ENCODE measurements at regions not wholly inside any gene's neighbourhood (a gene's known extent, or its start where the extent isn't known, plus 50 kb on each side); places are given as distances from the start of the nearest gene placed in this dataset.

DNA sequence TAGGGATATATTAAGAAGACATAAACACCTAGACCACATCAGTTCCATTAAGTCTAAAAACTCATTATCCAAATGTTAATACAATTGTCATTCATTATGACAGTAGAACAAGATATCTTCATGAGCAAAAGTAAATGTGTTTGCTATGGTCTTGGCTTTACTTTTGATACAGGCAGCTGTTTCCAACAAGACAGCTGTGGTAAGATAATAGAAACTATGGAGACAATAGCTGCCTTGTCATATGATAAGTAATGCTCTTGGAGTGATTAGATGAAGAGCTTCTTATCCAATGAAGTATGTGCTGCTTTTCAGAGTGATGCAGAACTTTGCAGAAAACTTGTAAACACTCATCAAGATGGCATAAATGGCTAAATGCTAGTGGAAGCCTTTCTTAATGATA is 1066.0 kb downstream of the FSTL5 start:
- Histone ChIP-seq H3K4me3 (replicated peaks in 1 of 3; ENCODE audit: insufficient read depth in 1 of 3, low read depth in 1 of 3, low read length in 3 of 3) (no peak overlapping the region), H3K27me3 (ENCODE audit: control insufficient read depth in 2 of 2, insufficient read depth in 2 of 2, low read length in 2 of 2) (no peaks in the 10 kb centered on the region), H3K36me3 (ENCODE audit: control insufficient read depth in 2 of 2, extremely low read depth in 1 of 2, insufficient read depth in 2 of 2, low read length in 2 of 2) (no peaks in the 10 kb centered on the region), H3K9ac (replicated peaks; ENCODE audit: extremely low read depth, insufficient read depth, low read length) (no peak overlapping the region), H3K79me2 (ENCODE audit: control insufficient read depth, insufficient read depth, low read length) (no peaks in the 10 kb centered on the region), H3K4me2 (ENCODE audit: insufficient read depth, low read length) (no peak overlapping the region), H3K27ac (ENCODE audit: insufficient read depth, low read depth, low read length) (no peak overlapping the region), H3K4me1 (ENCODE audit: control insufficient read depth, extremely low read depth, insufficient read depth, low read length) (no peaks in the 10 kb centered on the region), H4K20me1 (replicated peaks; ENCODE audit: control insufficient read depth, extremely low read depth, insufficient read depth, low read length) (no peaks in the 10 kb centered on the region), H2AFZ (ENCODE audit: low read depth, low read length) (no peak overlapping the region), H3K9me3 (replicated peaks; ENCODE audit: control insufficient read depth, insufficient read depth, low read length) (no peaks in the 10 kb centered on the region), H3K9me1 (replicated peaks; ENCODE audit: control insufficient read depth, extremely low read depth, insufficient read depth, low read length) (no peaks in the 10 kb centered on the region)
- dilution Hi-C loops (cut with MboI; ENCODE audit: extremely low pct_ligation_motif_present, low sequenced_read_pairs) (no loop called here), intact Hi-C loops (cut with micrococcal nuclease) (no loop called here)
- no peak for DNase-seq (ENCODE audit: low read depth, low spot score)
- no TSS peak for BruUV-seq (replicated peaks)
- POLR2A ChIA-PET, result no interaction called here
- no peak for FAIRE-seq
- TF ChIP-seq, protein P1, sequence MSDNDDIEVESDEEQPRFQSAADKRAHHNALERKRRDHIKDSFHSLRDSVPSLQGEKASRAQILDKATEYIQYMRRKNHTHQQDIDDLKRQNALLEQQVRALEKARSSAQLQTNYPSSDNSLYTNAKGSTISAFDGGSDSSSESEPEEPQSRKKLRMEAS (IDR thresholded peaks at IDR 0.05; ENCODE audit: insufficient read depth, insufficient read length), result no peak
- TF ChIP-seq GATA2 (IDR thresholded peaks at IDR 0.05; ENCODE audit: insufficient read depth, insufficient read length, low read depth, low read length) (no peak), POLR2AphosphoS5 (IDR thresholded peaks at IDR 0.05; ENCODE audit: insufficient read depth, low read depth, low read length) (no peak), MYC (IDR thresholded peaks at IDR 0.05; ENCODE audit: low read depth, low read length) (no peak), JUN (IDR thresholded peaks at IDR 0.05; ENCODE audit: borderline replicate concordance, insufficient read depth, insufficient read length, low read depth) (no peak), EZH2 (IDR thresholded peaks at IDR 0.05; ENCODE audit: borderline replicate concordance, low read depth, low read length, severe bottlenecking) (no peak), FOS (IDR thresholded peaks at IDR 0.05; ENCODE audit: borderline replicate concordance, insufficient read depth, low read length) (no peak), POLR2A (IDR thresholded peaks at IDR 0.05; ENCODE audit: low read depth, low read length) (no peak)
- TF ChIP-seq, protein P2, sequence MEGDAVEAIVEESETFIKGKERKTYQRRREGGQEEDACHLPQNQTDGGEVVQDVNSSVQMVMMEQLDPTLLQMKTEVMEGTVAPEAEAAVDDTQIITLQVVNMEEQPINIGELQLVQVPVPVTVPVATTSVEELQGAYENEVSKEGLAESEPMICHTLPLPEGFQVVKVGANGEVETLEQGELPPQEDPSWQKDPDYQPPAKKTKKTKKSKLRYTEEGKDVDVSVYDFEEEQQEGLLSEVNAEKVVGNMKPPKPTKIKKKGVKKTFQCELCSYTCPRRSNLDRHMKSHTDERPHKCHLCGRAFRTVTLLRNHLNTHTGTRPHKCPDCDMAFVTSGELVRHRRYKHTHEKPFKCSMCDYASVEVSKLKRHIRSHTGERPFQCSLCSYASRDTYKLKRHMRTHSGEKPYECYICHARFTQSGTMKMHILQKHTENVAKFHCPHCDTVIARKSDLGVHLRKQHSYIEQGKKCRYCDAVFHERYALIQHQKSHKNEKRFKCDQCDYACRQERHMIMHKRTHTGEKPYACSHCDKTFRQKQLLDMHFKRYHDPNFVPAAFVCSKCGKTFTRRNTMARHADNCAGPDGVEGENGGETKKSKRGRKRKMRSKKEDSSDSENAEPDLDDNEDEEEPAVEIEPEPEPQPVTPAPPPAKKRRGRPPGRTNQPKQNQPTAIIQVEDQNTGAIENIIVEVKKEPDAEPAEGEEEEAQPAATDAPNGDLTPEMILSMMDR (IDR thresholded peaks at IDR 0.05; ENCODE audit: extremely low read depth in 1 of 2, insufficient read depth in 1 of 2, low read depth in 1 of 2, low read length in 2 of 2), result no peak
- CTCF ChIA-PET, result no interaction called here

All from endothelial cell of umbilical vein (primary cell).